Neural crest cell (in vitro differentiated cells): ENCODE measurements at regions not wholly inside any gene's neighbourhood (a gene's known extent, or its start where the extent isn't known, plus 50 kb on each side); places are given as distances from the start of the nearest gene placed in this dataset.

Source experiments
- DNase-seq: peaks from one replicate; pipeline ENCODE4 v3.0.0; 2021; ENCODE audit warnings: low read depth, mixed read lengths, low spot score
- H3K27ac Mint-ChIP-seq: one replicate; pipeline ENCODE4 v1.8.0; 2021; ENCODE audit warnings: mild to moderate bottlenecking, mixed read lengths; ENCODE audit not compliant: unreplicated experiment
- H3K27me3 Mint-ChIP-seq: 2 replicates; pipeline ENCODE4 v1.8.0; 2021; ENCODE audit warnings: low read depth, mild to moderate bottlenecking, mixed read lengths
- H3K36me3 Mint-ChIP-seq: 2 replicates; pipeline ENCODE4 v1.8.0; 2021; ENCODE audit warnings: low read depth, mild to moderate bottlenecking, mixed read lengths
- H3K4me1 Mint-ChIP-seq: 2 replicates; pipeline ENCODE4 v1.8.0; 2021; ENCODE audit warnings: mixed read lengths
- H3K4me3 Mint-ChIP-seq: one replicate; pipeline ENCODE4 v1.8.0; 2021; ENCODE audit warnings: mild to moderate bottlenecking, mixed read lengths
- H3K9me3 Mint-ChIP-seq: 2 replicates; pipeline ENCODE4 v1.8.0; 2021; ENCODE audit warnings: mixed read lengths
- TF ChIP-seq, protein P1 (sequence below): fragments of 200-600 bp; sonication (generic); conservative IDR thresholded peaks from 2 replicates; pipeline ENCODE4 v1.5.0; 2021; ENCODE audit warnings: antibody characterized with exemption, mild to moderate bottlenecking

- H3K36me3 Mint-ChIP-seq, result no peaks in the 10 kb centered on the region
- DNase-seq, result no peak
- peak overlapping the region; percentile 78 for H3K27ac Mint-ChIP-seq
- peaks cover 11% of the 10 kb centered on the region for H3K27me3 Mint-ChIP-seq
- TF ChIP-seq, protein P1, sequence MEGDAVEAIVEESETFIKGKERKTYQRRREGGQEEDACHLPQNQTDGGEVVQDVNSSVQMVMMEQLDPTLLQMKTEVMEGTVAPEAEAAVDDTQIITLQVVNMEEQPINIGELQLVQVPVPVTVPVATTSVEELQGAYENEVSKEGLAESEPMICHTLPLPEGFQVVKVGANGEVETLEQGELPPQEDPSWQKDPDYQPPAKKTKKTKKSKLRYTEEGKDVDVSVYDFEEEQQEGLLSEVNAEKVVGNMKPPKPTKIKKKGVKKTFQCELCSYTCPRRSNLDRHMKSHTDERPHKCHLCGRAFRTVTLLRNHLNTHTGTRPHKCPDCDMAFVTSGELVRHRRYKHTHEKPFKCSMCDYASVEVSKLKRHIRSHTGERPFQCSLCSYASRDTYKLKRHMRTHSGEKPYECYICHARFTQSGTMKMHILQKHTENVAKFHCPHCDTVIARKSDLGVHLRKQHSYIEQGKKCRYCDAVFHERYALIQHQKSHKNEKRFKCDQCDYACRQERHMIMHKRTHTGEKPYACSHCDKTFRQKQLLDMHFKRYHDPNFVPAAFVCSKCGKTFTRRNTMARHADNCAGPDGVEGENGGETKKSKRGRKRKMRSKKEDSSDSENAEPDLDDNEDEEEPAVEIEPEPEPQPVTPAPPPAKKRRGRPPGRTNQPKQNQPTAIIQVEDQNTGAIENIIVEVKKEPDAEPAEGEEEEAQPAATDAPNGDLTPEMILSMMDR, result no peak
- H3K4me1 Mint-ChIP-seq, result peaks cover 28% of the 10 kb centered on the region
- peaks cover 2% of the 10 kb centered on the region for H3K9me3 Mint-ChIP-seq
- no peak overlapping the region for H3K4me3 Mint-ChIP-seq
Measured at GRCh38 chr11:134864968-134865305, 452.9 kb upstream of the B3GAT1 start.

DNA sequence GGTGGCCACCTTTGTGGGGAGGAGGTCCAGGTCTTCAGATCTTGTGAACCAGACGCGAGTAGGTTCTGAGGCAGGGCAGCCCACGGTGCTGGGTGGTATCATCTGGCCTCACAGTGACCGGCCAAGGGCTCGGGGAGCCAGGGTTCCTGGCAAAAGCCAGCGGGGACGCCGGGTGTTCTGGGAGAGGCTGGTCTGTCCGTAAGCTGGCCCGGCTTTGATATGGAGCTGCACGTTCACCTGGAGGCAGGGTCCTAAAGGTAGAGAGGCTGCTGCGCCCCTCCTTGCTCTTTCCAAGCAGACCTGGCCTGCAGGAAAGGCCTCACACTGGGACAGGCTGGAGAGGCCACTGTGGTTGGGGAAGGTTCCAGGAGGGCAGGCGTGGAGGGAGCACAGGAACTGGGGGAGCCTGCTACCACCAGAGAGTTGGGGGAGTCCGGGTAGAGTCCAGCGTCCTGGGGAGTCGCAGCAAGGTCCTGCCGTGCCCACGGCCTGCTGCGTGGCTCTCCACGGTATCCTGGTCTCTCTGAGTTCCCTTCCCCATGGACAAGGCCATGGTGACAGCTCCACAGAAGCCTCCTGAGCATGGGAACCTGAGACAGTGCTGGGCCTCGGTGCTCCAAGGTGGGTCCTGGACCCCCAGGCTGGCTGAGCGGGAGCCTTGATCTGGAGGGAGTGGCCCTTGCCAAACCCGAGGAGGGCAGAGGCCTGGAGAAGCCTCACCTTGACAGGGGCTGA, 452.4 kb upstream of the B3GAT1 start:
- no peaks in the 10 kb centered on the region for H3K36me3 Mint-ChIP-seq
- H3K4me3 Mint-ChIP-seq, result no peak overlapping the region
- H3K9me3 Mint-ChIP-seq, result peaks cover 2% of the 10 kb centered on the region
- TF ChIP-seq, protein P1, result no peak
- peaks cover 11% of the 10 kb centered on the region for H3K27me3 Mint-ChIP-seq
- no peak for DNase-seq
- no peak overlapping the region for H3K27ac Mint-ChIP-seq
- H3K4me1 Mint-ChIP-seq, result peaks cover 28% of the 10 kb centered on the region

DNA sequence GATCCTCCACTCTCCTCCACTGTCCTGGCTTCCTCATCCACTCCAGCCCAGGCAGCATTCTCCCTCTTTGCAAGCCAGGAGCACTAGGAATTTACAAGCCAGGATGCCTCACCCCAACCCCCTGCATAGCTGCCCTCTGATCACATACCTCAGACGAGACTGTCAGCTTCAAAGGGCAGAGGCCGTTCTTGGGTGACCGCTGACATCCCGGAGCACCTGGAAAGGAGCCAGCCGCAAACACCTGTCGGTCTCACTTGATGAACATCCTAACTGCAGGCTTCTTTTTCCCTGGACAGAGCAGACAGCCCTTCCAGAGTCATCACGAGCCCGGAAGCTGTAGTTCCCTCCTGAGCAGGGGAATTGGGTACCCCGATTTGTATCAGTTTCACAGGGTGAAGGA, 451.3 kb upstream of the B3GAT1 start:
- TF ChIP-seq, protein P1, result no peak
- Mint-ChIP-seq H3K4me3 (no peak overlapping the region), H3K9me3 (peaks cover 2% of the 10 kb centered on the region), H3K36me3 (no peaks in the 10 kb centered on the region), H3K4me1 (peaks cover 19% of the 10 kb centered on the region), H3K27ac (no peak overlapping the region), H3K27me3 (peaks cover 11% of the 10 kb centered on the region)
- no peak for DNase-seq

GRCh38 chr11:134862587-134863195, 450.6 kb upstream of the B3GAT1 start:
- Mint-ChIP-seq H3K27ac (no peak overlapping the region), H3K27me3 (peaks cover 13% of the 10 kb centered on the region), H3K4me1 (peaks cover 15% of the 10 kb centered on the region), H3K4me3 (no peak overlapping the region), H3K9me3 (peaks cover 2% of the 10 kb centered on the region), H3K36me3 (no peaks in the 10 kb centered on the region)
- no peak for DNase-seq
- TF ChIP-seq, protein P1, result no peak

- no peak for DNase-seq
- Mint-ChIP-seq H3K9me3 (peaks cover 2% of the 10 kb centered on the region), H3K36me3 (no peaks in the 10 kb centered on the region), H3K27ac (no peak overlapping the region), H3K4me3 (no peak overlapping the region), H3K4me1 (peaks cover 15% of the 10 kb centered on the region), H3K27me3 (peaks cover 16% of the 10 kb centered on the region)
- TF ChIP-seq, protein P1, result no peak
Measured at GRCh38 chr11:134862105-134862502, 450.1 kb upstream of the B3GAT1 start.
